GM12891 (cell line): ENCODE measurements at regions not wholly inside any gene's neighbourhood (a gene's known extent, or its start where the extent isn't known, plus 50 kb on each side); places are given as distances from the start of the nearest gene placed in this dataset.
A peak's percentile ranks its signal among the peaks of the same experiment; 100 is the strongest.

Experiments
- DNase-seq: peaks from one replicate; pipeline ENCODE4 v3.0.0; 2011; ENCODE audit warnings: low spot score; ENCODE audit not compliant: insufficient read length
- FAIRE-seq: peaks from 2 replicates; lab custom pipeline; 2011; peaks lifted over from hg19 to GRCh38; lab: Jason Lieb, UNC
- PAX5 ChIP-seq: IDR thresholded peaks from 2 replicates; pipeline ENCODE4 v1.6.1; 2011; ENCODE audit warnings: low read length, moderate library complexity, mild to moderate bottlenecking; ENCODE audit not compliant: insufficient read depth, severe bottlenecking
- POLR2A ChIP-seq: IDR thresholded peaks from 2 replicates; pipeline ENCODE4 v1.6.1; 2011; ENCODE audit warnings: low read depth, low read length, control low read depth
- POLR2AphosphoS5 ChIP-seq: IDR thresholded peaks from 2 replicates; pipeline ENCODE4 v1.6.1; 2011; ENCODE audit warnings: low read depth, low read length, control low read depth
- POU2F2 ChIP-seq: IDR thresholded peaks from 2 replicates; pipeline ENCODE4 v1.6.1; 2011; ENCODE audit warnings: low read depth, mild to moderate bottlenecking, control low read depth, low read length, moderate library complexity
- SPI1 ChIP-seq: IDR thresholded peaks from 2 replicates; pipeline ENCODE4 v1.6.1; 2011; ENCODE audit warnings: low read depth, low read length, control low read depth
- TAF1 ChIP-seq: IDR thresholded peaks from 2 replicates; pipeline ENCODE4 v1.6.1; 2011; ENCODE audit warnings: low read depth, low read length, control low read depth

DNA sequence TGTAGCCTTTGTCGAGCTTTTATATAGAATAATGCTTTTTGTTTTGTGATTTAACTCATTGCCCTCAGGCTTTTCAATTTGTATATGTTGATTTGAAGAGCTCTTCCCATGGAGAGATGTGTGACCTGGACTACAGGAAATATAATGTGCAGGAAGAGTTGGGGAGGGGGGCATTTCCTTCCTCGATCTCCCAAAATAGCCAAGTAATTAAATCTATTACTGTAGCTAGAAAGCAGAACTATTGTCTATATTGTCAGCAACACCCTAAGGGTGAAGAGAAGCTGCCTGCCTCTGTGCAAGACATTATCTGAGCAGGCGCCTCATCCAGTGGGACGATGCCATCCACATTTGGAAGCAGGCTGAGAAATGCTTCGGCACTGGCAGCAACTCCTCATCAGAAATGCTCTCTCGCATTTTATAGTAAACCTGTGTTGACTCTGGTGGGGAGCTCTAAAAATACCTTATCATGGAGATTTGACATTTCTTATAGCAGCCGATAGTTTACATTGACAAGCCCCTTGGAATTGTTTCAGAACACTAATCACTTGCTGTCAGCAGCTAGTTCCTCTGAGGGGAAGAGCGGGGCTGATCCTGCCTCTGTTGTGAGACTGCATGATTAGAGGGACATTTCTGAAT, 392.5 kb upstream of the RGS6 start:
- DNase-seq, result no peak
- FAIRE-seq, result peak; percentile 68
- TF ChIP-seq POU2F2, result no peak
- no peak for TF ChIP-seq SPI1
- TF ChIP-seq PAX5, result no peak
- TF ChIP-seq POLR2AphosphoS5, result no peak
- TF ChIP-seq TAF1, result no peak
- no peak for TF ChIP-seq POLR2A

DNA sequence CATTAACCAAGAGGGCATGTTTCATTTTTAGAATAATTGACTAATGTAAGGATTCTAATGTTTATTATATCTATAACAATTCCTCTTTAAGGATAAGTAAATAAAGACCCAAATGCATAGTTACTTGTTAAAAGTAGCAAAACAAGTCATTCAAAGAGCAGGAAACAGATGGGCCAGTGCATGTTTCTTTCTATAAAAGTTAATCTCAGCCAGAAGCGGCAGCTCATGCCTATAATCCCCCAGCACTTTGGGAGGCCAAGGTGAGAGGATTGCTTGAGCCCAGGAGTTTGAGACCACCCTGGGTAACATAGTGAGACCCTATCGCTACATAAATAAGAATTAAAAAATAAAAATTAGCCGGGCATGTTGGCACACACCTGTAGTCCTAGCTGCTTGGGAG, 391.0 kb upstream of the RGS6 start:
- TF ChIP-seq POLR2A, result no peak
- no peak for TF ChIP-seq POU2F2
- TF ChIP-seq TAF1, result no peak
- TF ChIP-seq PAX5, result no peak
- FAIRE-seq, result no peak
- DNase-seq, result no peak

GRCh38 chr14:71541973-71542690, 390.1 kb upstream of the RGS6 start:
- FAIRE-seq (no peak), DNase-seq (no peak)
- TF ChIP-seq POU2F2 (no peak), PAX5 (no peak), TAF1 (no peak)

GRCh38 chr14:71549421-71550050, 382.7 kb upstream of the RGS6 start:
- FAIRE-seq (no peak), DNase-seq (no peak)
- no peak for TF ChIP-seq SPI1
- no peak for TF ChIP-seq PAX5
- no peak for TF ChIP-seq POLR2A
- no peak for TF ChIP-seq POLR2AphosphoS5
- TF ChIP-seq POU2F2, result no peak
- no peak for TF ChIP-seq TAF1

GRCh38 chr14:71550367-71550766, 381.9 kb upstream of the RGS6 start:
- TF ChIP-seq POU2F2 (no peak), POLR2AphosphoS5 (no peak), POLR2A (no peak), SPI1 (no peak), PAX5 (no peak), TAF1 (no peak)
- FAIRE-seq (peak; percentile 71), DNase-seq (no peak)

- TF ChIP-seq PAX5 (no peak), TAF1 (no peak; the same call in 1 of the 2 replicates), POU2F2 (no peak), POLR2AphosphoS5 (no peak), SPI1 (no peak; the same call in 1 of the 2 replicates), POLR2A (no peak)
- no peak for DNase-seq
- peak; percentile 86 for FAIRE-seq
Measured at GRCh38 chr14:71551291-71551950, 380.8 kb upstream of the RGS6 start.

DNA sequence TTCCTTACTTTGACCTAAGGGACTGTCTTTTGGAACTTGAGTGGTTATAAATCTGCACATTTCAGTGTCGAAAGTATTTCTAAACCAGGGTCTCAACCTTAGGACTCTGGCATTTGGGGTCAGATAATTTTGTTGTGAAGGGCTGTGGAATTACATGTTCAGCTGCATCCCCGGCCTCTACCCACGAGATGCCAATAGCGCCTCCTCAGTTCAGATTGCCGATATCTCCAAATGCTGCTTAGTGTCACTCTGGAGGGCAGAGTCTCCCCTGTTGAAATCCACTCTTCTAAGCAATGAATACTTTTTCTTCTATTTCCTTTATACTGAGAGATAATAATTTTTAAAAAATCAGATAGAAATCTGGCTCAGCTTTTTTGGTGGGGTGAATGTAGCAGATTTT, 379.4 kb upstream of the RGS6 start:
- DNase-seq (no peak), FAIRE-seq (peak; percentile 71)
- no peak for TF ChIP-seq PAX5
- no peak for TF ChIP-seq POLR2AphosphoS5
- no peak for TF ChIP-seq SPI1
- TF ChIP-seq POU2F2, result no peak
- TF ChIP-seq POLR2A, result no peak
- no peak for TF ChIP-seq TAF1

GRCh38 chr14:71553779-71554178, 378.4 kb upstream of the RGS6 start:
- DNase-seq (no peak), FAIRE-seq (no peak)
- TF ChIP-seq TAF1, result no peak

DNA sequence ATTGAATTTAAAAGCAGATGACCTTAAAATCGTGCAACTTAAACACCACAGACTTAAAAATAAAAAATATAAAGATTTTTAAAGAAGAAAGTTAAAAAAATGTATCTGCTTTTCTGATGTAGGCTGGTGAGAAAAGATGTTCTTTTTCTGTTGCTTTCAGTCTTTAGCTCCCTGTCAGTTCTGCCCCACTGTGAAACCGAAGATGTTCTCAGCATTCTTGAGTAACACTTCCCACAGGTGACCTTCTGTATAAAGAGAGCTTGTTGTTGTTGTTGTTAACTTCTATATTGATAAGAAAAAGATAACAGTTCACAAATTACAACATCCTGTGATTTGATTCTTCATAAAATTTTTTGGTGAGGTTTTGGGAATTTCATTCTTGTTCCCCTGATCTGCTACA, 377.9 kb upstream of the RGS6 start:
- DNase-seq, result no peak
- no peak for TF ChIP-seq POU2F2
- no peak for TF ChIP-seq POLR2AphosphoS5
- TF ChIP-seq POLR2A, result no peak
- FAIRE-seq, result peak; percentile 33

GRCh38 chr14:71554959-71555612, 377.1 kb upstream of the RGS6 start:
- TF ChIP-seq SPI1, result 0 out of 2 replicates have a peak, but pooled peaks have one; percentile 4
- no peak for TF ChIP-seq POU2F2
- FAIRE-seq (no peak), DNase-seq (no peak)
